Left ventricle myocardium inferior (tissue), 1 donor: ENCODE measurements at regions not wholly inside any gene's neighbourhood (a gene's known extent, or its start where the extent isn't known, plus 50 kb on each side); places are given as distances from the start of the nearest gene placed in this dataset.

Source experiments
- DNase-seq: peaks from one replicate; pipeline ENCODE4 v3.0.0-alpha.2; 2020
- H3K27ac ChIP-seq: fragments of 200-600 bp; replicated peaks from 2 replicates; pipeline ENCODE4 v1.8.0; 2021
- H3K27me3 ChIP-seq: fragments of 200-600 bp; 2 replicates; pipeline ENCODE4 v1.8.0; 2021; ENCODE audit warnings: low read depth
- H3K36me3 ChIP-seq: fragments of 200-600 bp; 2 replicates; pipeline ENCODE4 v1.8.0; 2021
- H3K4me1 ChIP-seq: fragments of 200-600 bp; 2 replicates; pipeline ENCODE4 v1.8.0; 2021
- H3K4me3 ChIP-seq: fragments of 200-600 bp; 2 replicates; pipeline ENCODE4 v1.8.0; 2021; ENCODE audit warnings: mild to moderate bottlenecking, moderate library complexity
- H3K9me3 ChIP-seq: fragments of 200-600 bp; replicated peaks from 2 replicates; pipeline ENCODE4 v1.8.0; 2021
- intact Hi-C: fragments of 100-400 bp; cut with micrococcal nuclease; formaldehyde crosslinking; loops from one replicate; pipeline ENCODE4 v1.11.0; 2022
- TF ChIP-seq, protein P1 (sequence below): fragments of 200-600 bp; IDR thresholded peaks from 2 replicates; pipeline ENCODE4 v1.8.0; 2021; ENCODE audit warnings: antibody characterized with exemption, mild to moderate bottlenecking, borderline replicate concordance
- donor health status: DM: no; HTN: yes; CAD: no; lungs with severe emphysema.

DNA sequence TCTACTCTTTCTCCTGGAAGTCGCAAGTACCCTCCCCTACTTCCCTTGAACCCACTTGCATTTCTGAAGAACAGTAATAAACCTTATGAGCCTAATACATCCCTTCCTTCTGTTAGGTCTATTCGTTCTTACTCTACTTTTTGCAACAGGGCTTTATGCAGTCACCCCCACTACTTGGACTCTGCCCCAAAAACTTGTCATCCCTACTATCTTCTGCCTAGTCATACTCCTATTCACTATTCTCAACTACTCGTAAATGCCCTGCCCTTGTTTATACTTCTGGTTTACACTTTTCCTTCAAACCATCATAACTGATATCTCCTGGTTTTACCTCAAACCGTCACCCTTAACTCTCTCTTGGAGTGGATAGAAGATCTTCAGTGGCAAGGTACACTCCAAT, 55.2 kb upstream of the SLIT2 start:
- Histone ChIP-seq H3K4me1 (peaks cover 8% of the 10 kb centered on the region), H3K9me3 (peaks cover 4% of the 10 kb centered on the region), H3K27me3 (no peaks in the 10 kb centered on the region), H3K4me3 (no peak overlapping the region), H3K36me3 (no peaks in the 10 kb centered on the region), H3K27ac (no peak overlapping the region)
- TF ChIP-seq, protein P1, sequence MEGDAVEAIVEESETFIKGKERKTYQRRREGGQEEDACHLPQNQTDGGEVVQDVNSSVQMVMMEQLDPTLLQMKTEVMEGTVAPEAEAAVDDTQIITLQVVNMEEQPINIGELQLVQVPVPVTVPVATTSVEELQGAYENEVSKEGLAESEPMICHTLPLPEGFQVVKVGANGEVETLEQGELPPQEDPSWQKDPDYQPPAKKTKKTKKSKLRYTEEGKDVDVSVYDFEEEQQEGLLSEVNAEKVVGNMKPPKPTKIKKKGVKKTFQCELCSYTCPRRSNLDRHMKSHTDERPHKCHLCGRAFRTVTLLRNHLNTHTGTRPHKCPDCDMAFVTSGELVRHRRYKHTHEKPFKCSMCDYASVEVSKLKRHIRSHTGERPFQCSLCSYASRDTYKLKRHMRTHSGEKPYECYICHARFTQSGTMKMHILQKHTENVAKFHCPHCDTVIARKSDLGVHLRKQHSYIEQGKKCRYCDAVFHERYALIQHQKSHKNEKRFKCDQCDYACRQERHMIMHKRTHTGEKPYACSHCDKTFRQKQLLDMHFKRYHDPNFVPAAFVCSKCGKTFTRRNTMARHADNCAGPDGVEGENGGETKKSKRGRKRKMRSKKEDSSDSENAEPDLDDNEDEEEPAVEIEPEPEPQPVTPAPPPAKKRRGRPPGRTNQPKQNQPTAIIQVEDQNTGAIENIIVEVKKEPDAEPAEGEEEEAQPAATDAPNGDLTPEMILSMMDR: no peak
- intact Hi-C loops: no loop called here
- DNase-seq: no peak

DNA sequence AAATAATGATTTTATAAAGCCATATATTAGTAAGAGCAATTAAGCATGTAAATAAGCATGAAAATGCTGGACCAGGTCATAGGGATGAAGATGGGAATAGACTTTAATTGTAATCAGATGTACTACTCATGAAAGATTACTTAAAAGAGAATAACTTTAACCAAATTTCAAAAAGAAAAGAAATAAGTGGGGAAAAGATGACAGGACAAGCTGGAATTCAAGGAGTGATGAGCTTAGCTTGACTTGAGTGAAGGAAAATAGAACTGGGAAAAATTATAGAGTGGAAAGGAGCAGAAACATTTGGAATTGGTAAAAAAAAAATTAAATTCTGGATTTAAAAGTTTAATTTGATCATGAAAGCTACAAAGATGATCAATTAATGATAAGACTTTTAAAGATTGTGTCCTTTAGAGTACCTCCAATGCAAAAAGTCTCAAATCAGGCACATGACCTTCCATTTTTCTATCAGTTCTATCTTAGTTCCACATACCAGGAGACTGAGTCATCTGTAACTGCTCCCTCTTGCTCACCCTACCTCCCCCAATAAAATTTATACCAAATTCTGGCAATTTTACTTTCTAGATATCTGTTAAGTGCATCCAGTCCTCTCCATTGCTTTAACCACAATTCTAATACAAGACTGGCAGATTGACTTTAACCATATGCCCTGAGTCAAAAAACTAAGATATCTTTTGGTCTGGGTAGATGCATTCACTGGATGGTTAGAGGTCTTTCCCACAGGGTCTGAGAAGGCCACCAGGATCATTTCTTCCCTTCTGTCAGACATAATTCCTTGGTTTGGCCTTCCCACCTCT, 56.4 kb upstream of the SLIT2 start:
- Histone ChIP-seq H3K27ac (peak overlapping the region; percentile 78), H3K4me3 (no peak overlapping the region), H3K9me3 (peaks cover 5% of the 10 kb centered on the region), H3K36me3 (no peaks in the 10 kb centered on the region), H3K27me3 (no peaks in the 10 kb centered on the region), H3K4me1 (peaks cover 8% of the 10 kb centered on the region)
- TF ChIP-seq, protein P1: no peak
- intact Hi-C loops: no loop called here
- DNase-seq: no peak

DNA sequence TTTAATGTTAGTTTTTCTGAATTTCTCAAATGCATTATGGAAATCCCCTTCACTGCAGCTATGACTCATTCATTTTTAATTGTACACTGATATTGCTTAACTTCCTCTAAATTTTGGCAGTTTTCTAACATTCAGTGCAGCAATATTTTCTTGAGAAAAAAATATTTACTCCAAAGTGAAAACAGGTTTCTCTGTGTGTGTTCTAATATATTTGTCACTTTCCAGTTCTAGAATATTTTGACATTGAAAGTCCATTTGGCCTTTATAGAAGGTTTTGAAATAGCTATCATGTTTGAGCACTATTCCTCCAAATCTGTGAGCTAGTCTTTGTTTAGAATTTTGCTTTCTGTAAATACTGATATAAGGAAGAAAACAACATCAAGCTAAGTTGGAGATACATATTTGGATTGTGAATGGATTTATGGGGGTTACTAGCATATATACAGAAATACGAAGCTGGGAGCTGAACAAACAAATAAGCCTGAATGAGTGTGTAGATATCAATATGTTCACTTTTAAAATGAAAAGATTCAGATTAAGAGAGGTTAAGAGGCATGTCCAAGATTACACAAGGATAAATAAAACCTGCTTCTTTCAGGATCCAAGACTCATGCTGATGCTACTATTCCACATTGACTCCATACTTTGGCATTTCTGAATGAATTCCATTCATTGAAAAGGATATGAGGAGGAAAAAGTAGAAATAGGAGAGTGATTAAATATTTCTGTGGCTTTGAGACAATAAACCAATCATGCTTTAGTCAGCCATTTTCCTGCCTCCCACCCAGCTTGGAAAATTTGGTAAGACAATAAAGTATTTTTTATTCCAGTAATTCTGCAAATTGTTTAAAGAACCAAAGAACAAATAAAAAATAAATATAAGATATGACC, 57.3 kb upstream of the SLIT2 start:
- peaks cover 5% of the 10 kb centered on the region for H3K9me3 ChIP-seq
- peak overlapping the region; percentile 78 for H3K27ac ChIP-seq
- TF ChIP-seq, protein P1: no peak
- H3K4me3 ChIP-seq: no peak overlapping the region
- no peak for DNase-seq
- no peaks in the 10 kb centered on the region for H3K27me3 ChIP-seq
- H3K36me3 ChIP-seq: no peaks in the 10 kb centered on the region
- intact Hi-C loops: no loop called here
- peaks cover 8% of the 10 kb centered on the region for H3K4me1 ChIP-seq

DNA sequence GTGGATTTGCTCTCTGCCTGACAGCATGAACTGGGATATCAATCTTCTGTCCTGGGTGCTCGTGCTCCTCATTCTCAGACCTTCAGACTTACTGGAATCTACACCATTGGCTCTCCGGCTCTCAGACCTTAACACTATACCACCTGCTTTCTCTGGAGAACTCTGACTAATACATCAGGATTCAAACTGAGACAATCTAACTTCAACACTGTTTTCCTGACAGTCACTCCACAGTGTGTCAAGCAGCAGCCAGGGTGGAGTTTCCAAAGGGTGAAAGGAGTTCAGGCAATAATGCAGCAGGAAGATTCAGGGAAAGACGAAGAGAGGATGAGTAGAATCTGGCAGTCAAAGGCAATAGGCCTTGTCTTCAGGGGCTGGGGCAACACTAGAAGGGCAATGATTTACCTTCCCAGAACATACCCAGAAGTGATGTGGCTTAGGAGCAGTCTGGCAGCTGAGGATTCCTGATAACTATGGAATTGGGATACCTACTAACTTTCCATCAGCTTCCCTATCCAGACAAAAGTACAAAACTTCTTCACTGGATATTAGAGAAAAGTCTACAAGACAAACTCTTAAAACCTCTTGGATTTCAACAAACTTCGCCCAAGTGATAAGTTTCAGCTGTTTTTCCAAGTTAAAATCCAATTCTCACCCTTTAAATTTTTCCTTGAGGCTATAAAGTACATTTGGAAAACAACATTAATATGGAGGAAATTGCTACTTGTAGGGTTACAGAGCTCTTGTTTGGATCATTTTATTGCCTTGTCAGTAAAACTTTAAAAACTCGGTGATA, 58.4 kb upstream of the SLIT2 start:
- H3K9me3 ChIP-seq: peaks cover 5% of the 10 kb centered on the region
- no peak overlapping the region for H3K4me3 ChIP-seq
- intact Hi-C loops: no loop called here
- DNase-seq: no peak
- no peaks in the 10 kb centered on the region for H3K27me3 ChIP-seq
- H3K36me3 ChIP-seq: no peaks in the 10 kb centered on the region
- peaks cover 8% of the 10 kb centered on the region for H3K4me1 ChIP-seq
- peak overlapping the region; percentile 78 for H3K27ac ChIP-seq
- TF ChIP-seq, protein P1: no peak

DNA sequence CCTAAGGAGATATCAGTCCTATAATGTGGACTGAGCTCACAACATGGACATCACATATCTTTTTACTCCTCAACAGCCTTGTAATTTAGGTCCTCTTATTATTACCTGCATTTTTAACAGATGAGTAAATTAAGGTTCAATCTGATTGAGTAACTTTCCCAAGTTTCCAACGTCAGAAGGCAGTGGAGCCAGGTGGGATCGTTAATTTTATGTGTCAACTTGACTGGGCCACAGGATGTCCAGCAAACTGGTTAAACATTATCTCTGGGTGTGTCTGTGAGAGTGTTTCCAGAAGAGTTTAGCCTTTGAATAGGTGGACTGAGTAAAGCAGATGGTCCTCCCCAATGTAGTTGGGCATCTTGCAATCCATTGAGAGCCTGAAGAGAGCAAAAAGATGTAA, 59.0 kb upstream of the SLIT2 start:
- Histone ChIP-seq H3K4me3 (no peak overlapping the region), H3K9me3 (peaks cover 5% of the 10 kb centered on the region), H3K4me1 (peaks cover 8% of the 10 kb centered on the region), H3K27me3 (no peaks in the 10 kb centered on the region), H3K36me3 (no peaks in the 10 kb centered on the region), H3K27ac (peak overlapping the region; percentile 78)
- DNase-seq: no peak
- intact Hi-C loops: no loop called here
- TF ChIP-seq, protein P1: no peak
